D721Med (cell line): ENCODE measurements at regions not wholly inside any gene's neighbourhood (a gene's known extent, or its start where the extent isn't known, plus 50 kb on each side); places are given as distances from the start of the nearest gene placed in this dataset.

ENCODE experiments used
- DNase-seq: peaks from one replicate; pipeline ENCODE4 v3.0.0; 2011; ENCODE audit warnings: low spot score; ENCODE audit not compliant: insufficient read length
- FAIRE-seq: peaks from 2 replicates; lab custom pipeline; 2011; peaks lifted over from hg19 to GRCh38; lab: Jason Lieb, UNC
- TF ChIP-seq, protein P1 (sequence below): IDR thresholded peaks from 2 replicates; pipeline ENCODE4 v1.5.1; 2012; ENCODE audit warnings: mild to moderate bottlenecking, control low read depth; ENCODE audit not compliant: insufficient read depth; ENCODE audit errors: missing control alignments

DNA sequence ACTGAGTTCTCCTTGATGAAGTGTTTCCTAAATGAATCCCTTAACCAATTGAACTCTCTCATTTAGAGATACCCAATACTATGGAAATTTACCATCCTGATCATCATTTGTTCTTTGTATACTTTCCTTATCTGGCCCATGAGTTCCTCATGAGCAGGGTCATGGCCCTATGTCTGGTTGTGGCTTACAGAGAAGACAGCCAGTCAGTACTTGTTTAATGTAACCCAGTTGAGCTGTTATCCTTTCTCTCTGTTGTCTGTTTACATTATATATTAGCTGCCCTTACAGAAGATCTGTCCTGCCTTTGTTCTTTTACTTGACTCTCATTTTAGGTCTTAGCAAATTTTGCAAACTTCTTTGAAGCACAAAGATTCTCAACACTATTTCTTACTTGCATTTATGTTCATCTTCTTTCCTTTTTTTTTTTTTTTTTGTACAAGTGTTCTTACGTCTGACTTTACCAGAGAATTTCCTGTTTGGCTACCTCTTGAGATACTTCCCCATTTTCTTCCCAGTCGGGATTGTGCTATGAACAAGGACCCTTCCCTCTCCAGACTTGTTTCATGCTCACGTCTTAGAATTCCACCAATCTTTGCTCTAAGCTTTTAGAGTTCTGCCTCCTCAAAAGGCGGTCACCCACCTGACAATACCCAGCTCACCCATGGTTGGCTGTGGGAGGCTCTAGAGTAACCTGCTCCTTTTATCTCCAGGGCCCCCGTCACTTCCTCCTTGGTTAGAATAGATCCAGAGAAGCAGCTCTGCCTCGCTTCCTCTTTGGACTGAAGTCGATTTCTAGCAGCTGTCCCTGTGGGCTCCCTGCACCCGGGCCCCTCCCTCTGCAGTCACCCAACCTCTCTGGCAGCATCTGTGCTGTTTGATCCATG is 53.6 kb upstream of the RUNX1 start:
- DNase-seq (no peak), FAIRE-seq (no peak)
- TF ChIP-seq, protein P1, sequence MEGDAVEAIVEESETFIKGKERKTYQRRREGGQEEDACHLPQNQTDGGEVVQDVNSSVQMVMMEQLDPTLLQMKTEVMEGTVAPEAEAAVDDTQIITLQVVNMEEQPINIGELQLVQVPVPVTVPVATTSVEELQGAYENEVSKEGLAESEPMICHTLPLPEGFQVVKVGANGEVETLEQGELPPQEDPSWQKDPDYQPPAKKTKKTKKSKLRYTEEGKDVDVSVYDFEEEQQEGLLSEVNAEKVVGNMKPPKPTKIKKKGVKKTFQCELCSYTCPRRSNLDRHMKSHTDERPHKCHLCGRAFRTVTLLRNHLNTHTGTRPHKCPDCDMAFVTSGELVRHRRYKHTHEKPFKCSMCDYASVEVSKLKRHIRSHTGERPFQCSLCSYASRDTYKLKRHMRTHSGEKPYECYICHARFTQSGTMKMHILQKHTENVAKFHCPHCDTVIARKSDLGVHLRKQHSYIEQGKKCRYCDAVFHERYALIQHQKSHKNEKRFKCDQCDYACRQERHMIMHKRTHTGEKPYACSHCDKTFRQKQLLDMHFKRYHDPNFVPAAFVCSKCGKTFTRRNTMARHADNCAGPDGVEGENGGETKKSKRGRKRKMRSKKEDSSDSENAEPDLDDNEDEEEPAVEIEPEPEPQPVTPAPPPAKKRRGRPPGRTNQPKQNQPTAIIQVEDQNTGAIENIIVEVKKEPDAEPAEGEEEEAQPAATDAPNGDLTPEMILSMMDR, result no peak

DNA sequence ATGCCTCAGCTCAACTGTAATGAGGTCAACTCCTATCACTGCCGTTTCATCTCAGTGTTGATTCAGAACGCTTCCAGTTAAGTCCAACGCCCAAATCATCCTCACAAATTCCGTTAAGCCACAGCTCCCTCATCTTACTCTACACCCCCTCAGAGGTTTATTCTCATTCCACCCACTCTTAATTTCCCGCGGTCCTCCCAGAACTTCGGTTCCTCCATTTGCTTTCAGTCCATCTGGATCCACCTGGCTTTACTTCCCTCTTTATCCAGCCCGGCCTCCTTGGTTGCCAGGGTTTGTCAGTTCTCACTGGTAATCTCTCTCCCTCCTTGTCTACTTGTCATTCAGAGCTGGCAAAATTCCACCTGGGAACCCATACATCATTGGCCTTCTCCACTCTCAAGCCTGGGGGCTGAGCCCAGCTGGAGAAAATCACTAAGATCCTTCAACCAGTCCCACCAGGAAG is 51.3 kb upstream of the RUNX1 start:
- TF ChIP-seq, protein P1, result no peak
- no peak for DNase-seq
- no peak for FAIRE-seq

DNA sequence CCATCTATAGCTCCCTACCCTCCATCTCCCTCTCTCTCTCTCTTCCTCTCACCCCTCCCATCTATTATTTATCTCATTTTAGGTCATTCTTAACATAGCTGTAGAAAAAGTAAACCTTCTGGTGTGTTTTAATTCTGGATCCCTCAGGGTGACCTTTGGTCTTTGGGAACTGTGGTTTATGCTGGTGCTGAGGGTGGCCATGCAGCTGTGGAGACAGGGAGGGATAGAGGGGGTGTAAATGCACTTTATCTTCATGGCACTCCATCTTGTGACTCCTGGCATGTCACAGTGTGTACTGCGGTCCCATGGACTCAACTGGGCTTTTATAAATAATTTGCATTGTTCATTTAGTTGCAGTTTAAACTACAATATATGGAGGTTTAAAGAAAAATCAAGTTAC is 50.2 kb upstream of the RUNX1 start:
- DNase-seq, result no peak
- TF ChIP-seq, protein P1, result no peak
- no peak for FAIRE-seq
